GM18499 (cell line): ENCODE measurements at regions not wholly inside any gene's neighbourhood (a gene's known extent, or its start where the extent isn't known, plus 50 kb on each side); places are given as distances from the start of the nearest gene placed in this dataset.
"Not testable (repeated sequence)": the region's sequence is repeated elsewhere in the genome, so short reads cannot be mapped to it uniquely, and the experiment has no call there.

Experiments used
- ATAC-seq: cut with Tn5 transposase; IDR thresholded peaks from one replicate; pipeline ENCODE4 v1.9.1; 2021; ENCODE audit warnings: moderate number of reproducible peaks; ENCODE audit not compliant: insufficient read depth, unreplicated experiment

GRCh38 chr10:57627642-57628178 lies 640.0 kb downstream of the IPMK start:
- no peak for ATAC-seq

- ATAC-seq: no peak
These were observed 642.7 kb downstream of the IPMK start for GRCh38 chr10:57624856-57625592.

GRCh38 chr10:57624066-57624465 lies 643.6 kb downstream of the IPMK start:
- no peak for ATAC-seq

- no peak for ATAC-seq
These were observed 646.2 kb downstream of the IPMK start for GRCh38 chr10:57621466-57621865.

GRCh38 chr10:57605948-57606485 lies 661.7 kb downstream of the IPMK start:
- no peak for ATAC-seq

- no peak for ATAC-seq
These were observed 668.3 kb downstream of the IPMK start for GRCh38 chr10:57599440-57599839.

GRCh38 chr10:57593983-57594573 lies 673.6 kb downstream of the IPMK start:
- ATAC-seq: no peak

- ATAC-seq: no peak
These were observed 687.8 kb downstream of the IPMK start for GRCh38 chr10:57579926-57580325.

GRCh38 chr10:57562211-57562610 lies 705.5 kb downstream of the IPMK start:
- ATAC-seq: no peak

GRCh38 chr10:57551774-57552173 lies 715.9 kb downstream of the IPMK start:
- not testable (repeated sequence) for ATAC-seq

- no peak for ATAC-seq
These were observed 732.4 kb downstream of the IPMK start for GRCh38 chr10:57535306-57535705.

GRCh38 chr10:57513637-57514036 lies 754.1 kb downstream of the IPMK start:
- no peak for ATAC-seq

- no peak for ATAC-seq
These were observed 759.9 kb downstream of the IPMK start for GRCh38 chr10:57507788-57508187.

- no peak for ATAC-seq
These were observed 761.1 kb downstream of the IPMK start for GRCh38 chr10:57506414-57507094.

- no peak for ATAC-seq
These were observed 773.2 kb downstream of the IPMK start for GRCh38 chr10:57494486-57494885.

GRCh38 chr10:57482259-57482658 lies 785.4 kb downstream of the IPMK start:
- ATAC-seq: no peak

- ATAC-seq: no peak
These were observed 794.7 kb downstream of the IPMK start for GRCh38 chr10:57472823-57473619.

GRCh38 chr10:57468894-57469432 lies 798.7 kb downstream of the IPMK start:
- ATAC-seq: no peak

GRCh38 chr10:57465155-57465554 lies 802.5 kb downstream of the IPMK start:
- ATAC-seq: no peak

GRCh38 chr10:57460540-57460939 lies 807.2 kb downstream of the IPMK start:
- ATAC-seq: no peak
